ENCODE measurements at regions not wholly inside any gene's neighbourhood (a gene's known extent, or its start where the extent isn't known, plus 50 kb on each side); places are given as distances from the start of the nearest gene placed in this dataset.

- no peak for DNase-seq (ENCODE audit: extremely low read depth, low read depth)
These were observed 56.3 kb downstream of the SCG2 start for GRCh38 chr2:223545830-223546229.

Small RNA genes in the stretch of these regions (small RNA-seq; reads per million reads assigned to genes)
- gene HIGD1AP4, result 0 reads per million in 2 experiments
- gene RN7SL807P, result 0 reads per million in 2 experiments

Data from NCI-H460 (cell line).